ENCODE measurements at regions not wholly inside any gene's neighbourhood (a gene's known extent, or its start where the extent isn't known, plus 50 kb on each side); places are given as distances from the start of the nearest gene placed in this dataset.

GRCh38 chr7:11294965-11295364 lies 321.3 kb downstream of the PHF14 start:
- Histone ChIP-seq H2AK5ac (ENCODE audit: insufficient read length, low read length) (no peak overlapping the region), H2BK5ac (ENCODE audit: insufficient read length, low read length) (no peak overlapping the region), H3K18ac (ENCODE audit: insufficient read length, low read depth, low read length) (no peak overlapping the region), H3K79me2 (ENCODE audit: insufficient read depth, low read length) (no peaks in the 10 kb centered on the region), H3K4me1 (ENCODE audit: insufficient read depth, low read length) (no peaks in the 10 kb centered on the region), H3K4me2 (ENCODE audit: insufficient read depth, insufficient read length, low read length) (no peak overlapping the region), H3K23me2 (ENCODE audit: insufficient read length, low read depth, low read length, poor library complexity, severe bottlenecking) (no peaks in the 10 kb centered on the region), H3K79me1 (ENCODE audit: insufficient read depth, low read depth, low read length, poor library complexity, severe bottlenecking) (no peaks in the 10 kb centered on the region), H4K91ac (ENCODE audit: insufficient read length, low read depth, low read length) (no peak overlapping the region), H3K56ac (ENCODE audit: insufficient read length, low read depth, low read length) (no peak overlapping the region), H2BK20ac (ENCODE audit: low read depth, low read length, poor library complexity, severe bottlenecking) (no peak overlapping the region), H4K5ac (ENCODE audit: insufficient read length, low read depth, low read length) (no peak overlapping the region), H3K27me3 (ENCODE audit: insufficient read depth, low read length) (no peaks in the 10 kb centered on the region), H3K27ac (ENCODE audit: insufficient read length, low read depth, low read length) (no peak overlapping the region), H3K9ac (ENCODE audit: extremely low read depth, insufficient read length, low read length) (no peak overlapping the region), H3K9me3 (ENCODE audit: control insufficient read depth, low read depth, low read length) (no peaks in the 10 kb centered on the region), H4K20me1 (ENCODE audit: control insufficient read depth, insufficient read depth, insufficient read length) (no peaks in the 10 kb centered on the region), H3K4ac (ENCODE audit: low read depth, low read length) (no peak overlapping the region), H3K14ac (ENCODE audit: insufficient read depth, low read length) (no peak overlapping the region), H3K23ac (ENCODE audit: insufficient read length, low read depth, low read length) (no peak overlapping the region), H2BK15ac (ENCODE audit: low read depth, low read length) (no peak overlapping the region), H2BK12ac (ENCODE audit: insufficient read length, low read depth, low read length) (no peak overlapping the region), H3T11ph (ENCODE audit: low read length) (no peak overlapping the region), H2BK120ac (ENCODE audit: low read depth, low read length, poor library complexity, severe bottlenecking) (no peak overlapping the region), H2AFZ (ENCODE audit: low read length) (no peak overlapping the region), H4K8ac (replicated peaks; ENCODE audit: insufficient read length, low read depth, low read length) (no peak overlapping the region)
- DNase-seq: no peak
- peaks cover 10 to 12% of the 10 kb centered on the region in 2 experiments for H3K4me1 Mint-ChIP-seq
- no peaks in the 10 kb centered on the region for H3K9me3 Mint-ChIP-seq
- no peaks in the 10 kb centered on the region for H3K27me3 Mint-ChIP-seq (ENCODE audit: low read depth)
- no peaks in the 10 kb centered on the region for H3K36me3 Mint-ChIP-seq (ENCODE audit: insufficient read depth in 1 of 3, low read depth in 3 of 3)
- no CpG with 5 or more reads among the region's 4 CpGs for WGBS (ENCODE audit: extremely low coverage, insufficient read length, low lambda C conversion rate)
- no peak overlapping the region for H3K4me3 Mint-ChIP-seq
- TF ChIP-seq CTCF (conservative IDR thresholded peaks at IDR 0.05): no peak
- no peak overlapping the region for H3K27ac Mint-ChIP-seq
